GM13977 (cell line): ENCODE measurements at regions not wholly inside any gene's neighbourhood (a gene's known extent, or its start where the extent isn't known, plus 50 kb on each side); places are given as distances from the start of the nearest gene placed in this dataset.

Source experiments
- DNase-seq: peaks from one replicate; pipeline ENCODE4 v3.0.0; 2012; ENCODE audit warnings: low spot score
- in situ Hi-C: fragments of 300-500 bp; cut with MboI; formaldehyde crosslinking; loops from one replicate; pipeline ENCODE4 v1.12.0; 2022; ENCODE audit warnings: low sequenced_read_pairs, low pct_unique_long_range_greater_than_20kb, mixed read lengths, inconsistent platforms; ENCODE audit not compliant: unreplicated experiment
- TF ChIP-seq, protein P1 (sequence below): IDR thresholded peaks from 2 replicates; pipeline ENCODE4 v1.5.1; 2012; ENCODE audit warnings: mild to moderate bottlenecking, control low read depth; ENCODE audit not compliant: insufficient read depth; ENCODE audit errors: extremely low read depth, missing control alignments

DNA sequence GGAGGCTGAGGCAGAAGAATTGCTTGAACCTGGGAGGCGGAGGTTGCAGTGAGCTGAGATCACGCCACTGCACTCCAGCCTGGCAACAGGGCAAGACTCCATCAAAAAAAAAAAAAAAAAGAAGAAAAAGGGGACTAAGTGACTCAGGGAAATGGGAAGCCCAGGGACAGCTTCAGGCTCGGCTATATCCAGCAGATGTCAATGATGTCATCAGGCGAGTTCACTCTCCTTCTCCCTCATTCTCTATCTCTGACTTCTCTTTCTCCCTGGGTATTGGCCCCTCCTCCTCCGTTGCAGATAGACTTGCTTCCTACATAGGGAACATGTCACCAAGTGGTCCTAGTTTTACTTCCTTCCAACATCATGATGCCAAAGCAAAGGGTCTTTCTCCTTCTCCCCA lies 316.8 kb downstream of the TFAP2C start:
- in situ Hi-C loops, result no loop called here

DNA sequence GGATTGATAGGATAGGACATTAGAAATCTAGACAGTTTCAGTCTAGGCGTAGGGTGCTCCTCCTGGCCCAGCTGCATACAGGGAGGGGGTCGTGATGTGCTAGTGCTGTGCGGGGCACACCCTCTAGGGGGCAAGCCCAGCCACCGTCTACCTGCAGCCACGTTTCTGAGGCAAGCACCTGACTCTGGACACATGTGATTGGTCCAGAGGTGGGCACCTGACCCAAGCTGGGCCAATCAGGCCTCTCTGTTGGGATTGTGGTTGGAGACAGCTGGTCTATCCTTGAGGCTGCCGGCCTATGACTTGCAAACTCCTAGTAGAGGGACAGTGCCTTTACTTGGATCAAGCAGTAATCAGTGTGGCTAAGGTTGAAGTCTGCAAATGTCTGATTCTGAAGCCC lies 317.1 kb downstream of the BMP7 start:
- in situ Hi-C loops, result no loop called here
- DNase-seq, result no peak
- TF ChIP-seq, protein P1, sequence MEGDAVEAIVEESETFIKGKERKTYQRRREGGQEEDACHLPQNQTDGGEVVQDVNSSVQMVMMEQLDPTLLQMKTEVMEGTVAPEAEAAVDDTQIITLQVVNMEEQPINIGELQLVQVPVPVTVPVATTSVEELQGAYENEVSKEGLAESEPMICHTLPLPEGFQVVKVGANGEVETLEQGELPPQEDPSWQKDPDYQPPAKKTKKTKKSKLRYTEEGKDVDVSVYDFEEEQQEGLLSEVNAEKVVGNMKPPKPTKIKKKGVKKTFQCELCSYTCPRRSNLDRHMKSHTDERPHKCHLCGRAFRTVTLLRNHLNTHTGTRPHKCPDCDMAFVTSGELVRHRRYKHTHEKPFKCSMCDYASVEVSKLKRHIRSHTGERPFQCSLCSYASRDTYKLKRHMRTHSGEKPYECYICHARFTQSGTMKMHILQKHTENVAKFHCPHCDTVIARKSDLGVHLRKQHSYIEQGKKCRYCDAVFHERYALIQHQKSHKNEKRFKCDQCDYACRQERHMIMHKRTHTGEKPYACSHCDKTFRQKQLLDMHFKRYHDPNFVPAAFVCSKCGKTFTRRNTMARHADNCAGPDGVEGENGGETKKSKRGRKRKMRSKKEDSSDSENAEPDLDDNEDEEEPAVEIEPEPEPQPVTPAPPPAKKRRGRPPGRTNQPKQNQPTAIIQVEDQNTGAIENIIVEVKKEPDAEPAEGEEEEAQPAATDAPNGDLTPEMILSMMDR, result no peak

More for the DNA sequence above, 316.8 kb downstream of the TFAP2C start:
- TF ChIP-seq, protein P1, result no peak
- DNase-seq, result no peak

DNA sequence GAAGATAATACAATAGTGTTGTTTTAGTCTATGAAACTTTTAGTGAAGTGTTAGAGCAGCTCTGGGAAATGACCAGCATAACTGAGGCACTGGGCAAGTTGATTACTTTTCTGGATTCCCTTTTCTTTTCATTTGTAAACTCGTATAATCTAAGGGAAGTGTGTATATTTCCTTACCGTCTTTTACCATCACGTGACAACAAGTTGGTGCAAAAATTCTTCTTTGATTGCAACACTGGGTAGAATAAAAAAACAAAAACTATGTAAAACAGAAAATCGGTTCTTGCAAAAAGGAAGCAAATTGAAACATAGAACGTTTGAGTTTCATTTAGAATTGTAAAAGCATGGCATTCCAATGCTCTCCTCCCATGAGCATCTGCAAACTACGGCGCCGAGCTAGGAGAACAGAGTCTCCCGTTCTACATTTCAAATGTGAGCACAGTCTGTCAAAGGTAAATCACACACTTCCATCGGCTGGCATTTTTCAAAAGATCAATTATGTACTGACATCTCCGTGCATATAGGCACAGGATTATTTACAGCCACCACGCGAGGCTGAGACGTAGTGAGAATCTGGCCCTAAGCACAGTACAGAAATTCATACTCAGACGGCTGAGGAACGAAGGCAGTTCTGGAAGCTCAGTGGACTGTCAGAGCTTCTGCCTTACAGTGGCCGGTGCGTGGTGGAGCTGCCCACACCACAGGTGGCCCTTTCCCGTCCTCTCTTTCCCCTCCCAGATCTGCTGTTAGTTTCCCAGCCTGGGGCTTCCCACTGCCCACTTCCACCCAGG lies 314.0 kb downstream of the BMP7 start:
- TF ChIP-seq, protein P1, result no peak
- in situ Hi-C loops, result no loop called here
- no peak for DNase-seq

DNA sequence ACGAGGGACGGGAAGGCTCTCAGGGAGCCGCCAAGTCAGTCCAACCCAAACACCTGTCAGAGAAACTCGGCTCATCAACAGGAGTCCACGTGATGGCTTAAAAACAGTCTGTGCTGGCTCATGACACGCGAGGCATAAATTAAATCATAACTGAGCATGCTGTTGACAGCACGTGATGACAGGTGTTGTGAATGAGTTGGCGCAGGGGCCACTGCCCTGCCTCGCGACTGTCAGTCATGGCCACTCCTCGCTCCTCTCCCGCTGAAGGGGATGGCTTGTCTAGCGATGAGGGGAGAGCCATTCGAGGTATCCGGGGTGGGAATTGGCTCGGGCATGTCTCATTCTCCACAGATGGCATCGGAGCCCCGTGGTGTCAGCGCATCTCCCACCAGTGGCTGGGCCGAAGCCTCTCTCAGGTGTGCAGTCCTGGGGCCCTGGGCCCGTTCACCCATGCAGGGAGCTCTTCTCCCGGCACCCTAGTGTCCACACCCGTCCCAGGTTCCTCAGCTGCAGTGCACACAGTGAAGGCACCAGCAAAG lies 313.3 kb downstream of the BMP7 start:
- DNase-seq, result no peak
- in situ Hi-C loops, result no loop called here
- TF ChIP-seq, protein P1, result no peak

DNA sequence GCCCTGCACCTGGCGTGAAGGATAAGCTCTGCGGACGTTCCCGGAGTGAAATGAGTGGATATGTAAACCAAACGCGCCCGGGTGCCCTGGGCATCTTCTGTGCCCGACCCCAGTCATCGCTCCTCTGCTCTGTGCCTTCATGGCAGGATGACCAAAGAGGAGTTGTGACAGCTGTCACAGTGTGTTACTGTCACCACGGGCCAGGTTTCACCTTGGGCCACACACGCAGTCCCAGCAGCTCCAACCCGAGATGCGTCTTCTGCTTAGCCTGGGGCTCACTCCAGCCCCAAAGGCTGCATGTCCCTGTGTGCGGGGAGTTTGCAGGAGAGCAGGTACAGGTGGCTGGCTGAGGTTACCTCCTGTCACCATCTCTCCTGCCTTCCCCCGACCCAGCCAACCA lies 311.6 kb downstream of the BMP7 start:
- TF ChIP-seq, protein P1, result no peak
- DNase-seq, result no peak
- in situ Hi-C loops, result no loop called here

DNA sequence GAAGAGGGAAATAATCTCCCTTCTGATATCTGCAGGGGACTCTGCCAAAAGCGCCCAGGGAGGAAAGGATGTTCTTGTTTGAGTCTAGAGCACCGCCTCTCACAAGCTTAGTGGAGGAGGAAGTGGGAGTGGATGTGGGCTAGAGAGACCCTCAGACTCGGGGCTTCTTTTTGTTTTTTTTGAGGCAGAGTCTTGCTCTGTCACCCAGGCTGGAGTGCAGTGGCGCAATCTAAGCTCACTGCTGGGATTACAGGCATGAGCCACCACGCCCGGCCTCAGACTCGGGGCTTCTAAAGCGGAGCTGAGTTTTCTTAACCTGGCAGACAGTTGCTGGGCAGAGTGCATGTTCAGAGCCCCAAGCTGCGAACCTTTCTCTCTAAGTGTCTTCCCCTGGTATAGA lies 310.8 kb downstream of the BMP7 start:
- in situ Hi-C loops, result no loop called here
- no peak for DNase-seq
- TF ChIP-seq, protein P1, result no peak
